Activated naive CD8-positive, alpha-beta T cell treated with anti-CD3 and anti-CD28 coated beads for 36 hours (primary cell): ENCODE measurements at regions not wholly inside any gene's neighbourhood (a gene's known extent, or its start where the extent isn't known, plus 50 kb on each side); places are given as distances from the start of the nearest gene placed in this dataset.
"Not testable (repeated sequence)": the region's sequence is repeated elsewhere in the genome, so short reads cannot be mapped to it uniquely, and the experiment has no call there.

Experiments
- DNase-seq: peaks from one replicate; pipeline ENCODE4 v3.0.0; 2021
- H3K27ac Mint-ChIP-seq: one replicate; pipeline ENCODE4 v1.8.0; 2022; ENCODE audit warnings: mild to moderate bottlenecking, moderate library complexity, mixed read lengths
- H3K27me3 Mint-ChIP-seq: one replicate; pipeline ENCODE4 v1.8.0; 2022; ENCODE audit warnings: mild to moderate bottlenecking, mixed read lengths
- H3K36me3 Mint-ChIP-seq: one replicate; pipeline ENCODE4 v1.8.0; 2021; ENCODE audit warnings: mild to moderate bottlenecking, mixed read lengths
- H3K4me1 Mint-ChIP-seq: one replicate; pipeline ENCODE4 v1.8.0; 2021; ENCODE audit warnings: mixed read lengths
- H3K4me3 Mint-ChIP-seq: one replicate; pipeline ENCODE4 v1.8.0; 2022; ENCODE audit warnings: mild to moderate bottlenecking, moderate library complexity, mixed read lengths
- H3K9me3 Mint-ChIP-seq: one replicate; pipeline ENCODE4 v1.8.0; 2022; ENCODE audit warnings: mixed read lengths

DNA sequence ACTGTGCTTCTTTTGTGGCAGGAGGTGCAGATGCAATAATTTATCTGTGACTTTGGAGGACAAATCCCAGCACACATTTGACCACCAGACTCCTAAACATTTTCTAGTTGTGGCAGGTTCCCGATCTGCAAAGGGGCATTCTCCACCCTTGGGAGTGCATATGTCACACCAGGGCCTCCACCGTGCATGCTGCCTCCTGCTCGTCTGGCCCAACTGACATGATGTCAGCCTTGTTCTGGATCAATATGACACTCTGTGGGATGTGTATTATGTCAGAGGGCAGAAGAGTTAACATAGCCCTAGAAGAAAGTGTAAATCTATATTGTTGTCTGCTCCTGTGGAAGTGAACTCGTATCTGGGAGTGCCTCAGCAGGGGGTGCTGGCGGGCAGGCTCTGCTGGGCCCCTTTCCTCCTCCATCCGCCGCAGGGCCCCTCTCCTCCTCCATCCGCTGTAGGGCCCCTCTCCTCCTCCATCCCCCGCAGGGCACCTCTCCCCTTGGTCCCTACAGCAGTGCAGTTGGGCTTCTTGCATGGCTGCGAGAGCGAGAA lies 97.7 kb upstream of the PPP1R26 start:
- Mint-ChIP-seq H3K27ac (no peak overlapping the region), H3K4me3 (no peak overlapping the region), H3K4me1 (no peaks in the 10 kb centered on the region), H3K27me3 (no peaks in the 10 kb centered on the region), H3K36me3 (no peaks in the 10 kb centered on the region), H3K9me3 (no peaks in the 10 kb centered on the region)
- DNase-seq, result no peak

DNA sequence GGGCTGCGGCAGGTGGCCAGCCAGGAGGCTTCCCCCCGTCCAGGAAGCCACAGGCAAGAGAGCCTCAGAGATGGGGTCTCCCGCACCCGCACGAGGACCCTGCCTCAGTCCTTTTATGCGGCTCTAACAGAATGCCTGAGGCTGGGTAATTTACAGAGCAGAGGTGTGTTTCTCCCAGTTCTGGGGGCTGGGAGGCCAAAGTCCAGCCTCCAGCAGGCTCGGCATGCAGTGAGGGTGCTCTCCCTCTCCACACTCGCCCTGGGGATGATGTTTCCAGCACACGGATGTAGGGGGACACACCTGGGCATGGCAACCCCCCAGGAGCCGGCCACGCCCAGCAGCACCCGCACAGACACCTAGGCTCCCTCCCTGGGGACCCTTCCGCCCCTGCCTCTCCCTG lies 95.4 kb upstream of the PPP1R26 start:
- no peak overlapping the region for H3K4me3 Mint-ChIP-seq
- H3K27ac Mint-ChIP-seq, result no peak overlapping the region

DNA sequence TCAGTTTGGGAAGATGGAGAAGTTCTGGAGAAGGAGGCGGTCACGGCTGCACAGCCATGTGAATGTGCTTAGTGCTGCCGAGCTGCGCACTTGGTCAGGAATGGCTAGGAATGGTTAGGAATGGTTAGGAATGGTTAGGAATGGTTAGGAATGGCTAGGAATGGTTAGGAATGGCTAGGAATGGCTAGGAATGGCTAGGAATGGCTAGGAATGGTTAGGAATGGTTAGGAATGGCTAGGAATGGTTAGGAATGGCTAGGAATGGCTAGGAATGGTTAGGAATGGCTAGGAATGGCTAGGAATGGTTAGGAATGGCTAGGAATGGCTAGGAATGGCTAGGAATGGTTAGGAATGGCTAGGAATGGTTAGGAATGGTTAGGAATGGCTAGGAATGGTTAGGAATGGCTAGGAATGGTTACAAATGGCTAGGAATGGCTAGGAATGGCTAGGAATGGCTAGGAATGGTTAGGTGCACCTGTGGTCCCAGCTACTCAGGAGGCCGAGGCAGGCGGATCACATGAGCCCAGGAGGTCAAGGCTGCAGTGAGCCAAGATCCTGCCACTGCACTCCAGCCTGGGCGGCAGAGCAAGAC lies 94.7 kb upstream of the PPP1R26 start:
- H3K27ac Mint-ChIP-seq, H3K9me3 Mint-ChIP-seq, H3K27me3 Mint-ChIP-seq, H3K4me3 Mint-ChIP-seq, H3K4me1 Mint-ChIP-seq, DNase-seq, H3K36me3 Mint-ChIP-seq: not testable (repeated sequence)

More for the DNA sequence above, 95.4 kb upstream of the PPP1R26 start:
- no peak for DNase-seq
- H3K27me3 Mint-ChIP-seq, result no peaks in the 10 kb centered on the region
- H3K9me3 Mint-ChIP-seq, result no peaks in the 10 kb centered on the region
- no peaks in the 10 kb centered on the region for H3K4me1 Mint-ChIP-seq
- H3K36me3 Mint-ChIP-seq, result no peaks in the 10 kb centered on the region

DNA sequence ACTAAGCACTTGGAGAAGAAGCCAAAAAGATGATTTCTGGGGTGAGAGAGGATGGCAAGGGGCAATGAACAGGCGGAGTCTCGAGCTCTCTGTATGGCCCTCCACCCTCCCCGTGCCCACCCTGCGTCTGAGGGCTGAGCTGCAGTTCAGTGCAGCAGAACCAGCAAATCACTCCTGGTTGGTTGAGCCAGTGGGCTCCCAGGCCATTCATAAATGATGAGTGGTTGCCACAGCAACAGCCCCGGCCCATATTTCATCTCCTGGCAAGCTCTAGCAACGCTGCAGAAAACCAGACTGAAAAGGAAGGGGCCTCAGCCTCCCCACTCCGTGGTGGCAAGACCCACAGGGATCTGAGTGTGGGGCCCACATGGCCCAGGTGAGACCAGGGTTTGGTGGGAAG lies 93.8 kb upstream of the PPP1R26 start:
- Mint-ChIP-seq H3K36me3 (no peaks in the 10 kb centered on the region), H3K4me1 (no peaks in the 10 kb centered on the region), H3K4me3 (no peak overlapping the region)

DNA sequence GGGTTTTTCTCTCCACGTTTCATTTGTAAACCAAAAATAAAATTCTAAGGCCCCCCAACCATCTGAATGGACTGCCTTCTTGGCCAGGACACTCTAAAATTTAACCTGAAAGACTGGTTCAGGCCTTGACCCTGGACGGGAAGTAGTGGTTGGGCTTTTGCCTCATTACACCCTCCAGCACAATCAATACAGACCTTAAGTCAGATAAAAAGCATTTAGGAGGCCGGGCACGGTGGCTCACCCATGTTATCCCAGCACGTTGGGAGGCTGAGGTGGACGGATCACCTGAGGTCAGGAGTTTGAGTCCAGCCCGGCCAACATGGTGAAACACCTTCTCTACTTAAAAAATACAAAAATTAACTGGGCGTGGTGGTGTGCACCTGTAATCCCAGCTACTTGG lies 91.6 kb upstream of the PPP1R26 start:
- Mint-ChIP-seq H3K4me3 (no peak overlapping the region), H3K36me3 (no peaks in the 10 kb centered on the region), H3K27ac (no peak overlapping the region)

More for the DNA sequence above, 93.8 kb upstream of the PPP1R26 start:
- no peaks in the 10 kb centered on the region for H3K9me3 Mint-ChIP-seq
- no peak overlapping the region for H3K27ac Mint-ChIP-seq
- DNase-seq, result no peak
- no peaks in the 10 kb centered on the region for H3K27me3 Mint-ChIP-seq

DNA sequence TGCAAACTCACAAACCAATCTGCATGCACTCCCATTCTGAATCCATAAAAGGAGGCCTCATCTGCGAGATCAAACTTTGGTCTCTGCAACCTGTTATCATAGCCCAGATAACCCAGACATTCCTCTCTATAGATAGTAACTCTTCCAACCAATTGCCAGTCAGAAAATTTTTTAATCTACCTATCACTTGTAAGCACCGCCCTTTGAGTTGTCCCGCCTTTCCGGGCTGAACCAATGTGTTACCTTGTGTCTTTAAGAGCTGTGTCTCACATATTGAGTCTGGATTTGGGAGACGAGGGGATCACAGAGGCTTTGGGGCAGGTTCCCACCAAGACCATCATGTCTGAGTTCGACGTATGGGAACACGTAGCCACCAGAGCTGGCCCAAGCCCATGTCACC lies 91.1 kb upstream of the PPP1R26 start:
- no peak overlapping the region for H3K4me3 Mint-ChIP-seq
- no peaks in the 10 kb centered on the region for H3K9me3 Mint-ChIP-seq
- H3K36me3 Mint-ChIP-seq, result no peaks in the 10 kb centered on the region
- DNase-seq, result no peak
- H3K4me1 Mint-ChIP-seq, result no peaks in the 10 kb centered on the region
- no peaks in the 10 kb centered on the region for H3K27me3 Mint-ChIP-seq
- H3K27ac Mint-ChIP-seq, result no peak overlapping the region

More for the DNA sequence above, 91.6 kb upstream of the PPP1R26 start:
- no peaks in the 10 kb centered on the region for H3K9me3 Mint-ChIP-seq
- no peaks in the 10 kb centered on the region for H3K4me1 Mint-ChIP-seq
- H3K27me3 Mint-ChIP-seq, result no peaks in the 10 kb centered on the region
- DNase-seq, result no peak

DNA sequence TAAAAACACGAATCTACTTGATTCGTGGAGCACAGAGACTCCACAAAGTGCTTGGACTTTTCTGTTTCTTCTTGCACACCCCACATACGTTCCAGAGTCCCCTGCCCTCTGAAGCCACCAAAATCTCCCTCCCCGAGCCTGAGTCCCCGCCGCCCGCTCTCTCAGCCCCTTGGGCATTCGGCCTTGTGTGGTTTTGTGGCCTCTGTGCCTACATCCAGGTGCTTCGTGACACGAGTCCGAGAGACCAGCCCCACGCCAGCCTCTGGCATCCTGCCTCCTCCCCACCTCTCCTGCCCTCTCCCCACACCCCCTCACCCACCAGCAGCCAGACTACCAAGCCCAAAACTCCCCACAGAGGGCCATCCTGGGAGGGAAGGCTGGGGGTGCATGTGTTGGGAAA lies 87.8 kb upstream of the PPP1R26 start:
- no peak for DNase-seq
- Mint-ChIP-seq H3K27me3 (no peaks in the 10 kb centered on the region), H3K4me1 (no peaks in the 10 kb centered on the region), H3K9me3 (no peaks in the 10 kb centered on the region), H3K4me3 (no peak overlapping the region), H3K27ac (no peak overlapping the region), H3K36me3 (no peaks in the 10 kb centered on the region)

DNA sequence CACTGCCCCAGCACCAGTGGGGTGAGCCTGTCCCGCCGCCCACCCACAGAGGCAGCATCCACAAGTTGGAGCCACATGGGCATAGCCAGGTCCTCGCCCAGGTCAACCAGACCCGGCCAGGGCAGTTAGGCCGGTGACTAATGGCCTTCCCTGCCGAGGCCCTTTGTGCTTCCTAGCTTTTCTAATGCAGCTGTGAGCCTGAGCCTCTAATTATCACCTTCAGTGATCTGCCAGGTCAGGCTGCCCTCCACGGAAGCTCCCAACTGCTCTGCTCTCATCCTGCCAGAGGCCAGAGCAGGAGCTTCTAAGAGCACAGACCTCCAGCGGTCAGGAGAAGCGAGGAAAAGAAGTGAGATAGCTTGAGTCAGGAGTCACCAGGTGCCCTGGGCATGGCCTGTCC lies 87.1 kb upstream of the PPP1R26 start:
- H3K27ac Mint-ChIP-seq, result no peak overlapping the region
- no peak overlapping the region for H3K4me3 Mint-ChIP-seq
- no peaks in the 10 kb centered on the region for H3K9me3 Mint-ChIP-seq
- H3K27me3 Mint-ChIP-seq, result no peaks in the 10 kb centered on the region
- H3K4me1 Mint-ChIP-seq, result no peaks in the 10 kb centered on the region
- no peak for DNase-seq
- H3K36me3 Mint-ChIP-seq, result no peaks in the 10 kb centered on the region

DNA sequence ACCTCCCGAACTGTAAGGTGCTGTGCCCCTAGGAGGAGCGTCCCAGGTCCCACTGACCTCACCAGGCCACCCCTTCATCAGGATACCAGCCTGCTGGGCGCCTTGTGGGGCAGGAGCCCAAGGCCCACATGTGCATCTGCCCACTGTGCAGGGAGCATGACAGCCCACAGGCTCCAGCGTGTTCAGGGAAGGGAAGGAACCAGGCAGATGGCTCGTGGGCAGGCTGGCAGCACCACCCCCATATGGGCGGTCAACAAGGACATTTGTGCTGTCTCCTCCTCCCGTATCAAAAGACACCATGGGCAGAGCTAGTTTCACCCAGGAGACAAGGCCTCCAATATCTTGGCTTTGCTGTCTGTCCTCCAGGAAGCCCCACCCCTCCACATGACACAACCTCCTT lies 85.5 kb upstream of the PPP1R26 start:
- Mint-ChIP-seq H3K9me3 (no peaks in the 10 kb centered on the region), H3K27ac (no peak overlapping the region), H3K4me3 (no peak overlapping the region)

DNA sequence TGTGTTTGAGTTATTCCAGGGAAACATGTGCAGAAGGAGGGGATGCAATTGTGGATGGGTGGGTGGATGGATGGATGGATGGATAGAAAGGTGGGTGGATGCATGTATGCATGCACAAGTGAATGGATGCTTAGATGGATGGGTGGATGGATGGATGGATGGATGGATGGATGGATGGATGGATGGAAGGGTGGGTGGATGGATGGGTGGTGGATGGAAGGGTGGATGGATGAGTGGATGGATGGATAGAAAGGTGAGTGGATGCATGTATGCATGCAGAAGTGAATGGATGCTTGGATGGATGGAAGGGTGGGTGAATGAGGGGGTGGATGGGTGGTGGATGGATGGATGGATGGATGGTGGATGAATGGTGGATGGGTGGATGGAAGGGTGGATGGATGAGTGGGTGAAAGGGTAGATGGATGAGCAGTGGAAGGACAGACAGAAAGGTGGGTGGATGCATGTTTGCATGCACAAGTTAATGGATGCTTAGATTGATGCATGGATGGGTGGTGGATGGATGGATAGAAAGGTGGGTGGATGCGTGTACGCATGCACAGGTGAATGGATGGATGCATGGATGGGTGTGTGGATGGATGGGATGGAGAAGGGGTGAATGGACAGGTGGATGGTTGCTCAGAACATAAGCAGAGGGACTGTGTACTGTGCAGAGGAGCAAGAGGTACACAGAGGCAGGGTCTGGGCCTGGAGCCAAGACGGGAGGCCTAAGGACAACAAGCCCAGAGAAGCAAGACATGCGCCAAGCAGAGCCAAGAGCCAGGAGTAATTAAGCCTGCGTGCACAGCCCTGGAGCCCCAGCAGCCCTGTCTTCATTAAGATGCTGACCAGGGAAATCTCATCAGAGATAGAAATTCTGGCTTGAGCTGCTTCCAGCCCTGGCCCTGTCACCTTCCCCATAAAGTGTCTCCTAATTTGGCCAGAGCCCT lies 84.6 kb upstream of the PPP1R26 start:
- Mint-ChIP-seq H3K4me1 (no peaks in the 10 kb centered on the region), H3K27me3 (no peaks in the 10 kb centered on the region), H3K4me3 (no peak overlapping the region), H3K36me3 (no peaks in the 10 kb centered on the region), H3K27ac (no peak overlapping the region), H3K9me3 (no peaks in the 10 kb centered on the region)
- DNase-seq, result no peak

More for the DNA sequence above, 85.5 kb upstream of the PPP1R26 start:
- Mint-ChIP-seq H3K4me1 (no peaks in the 10 kb centered on the region), H3K27me3 (no peaks in the 10 kb centered on the region), H3K36me3 (no peaks in the 10 kb centered on the region)
- no peak for DNase-seq

DNA sequence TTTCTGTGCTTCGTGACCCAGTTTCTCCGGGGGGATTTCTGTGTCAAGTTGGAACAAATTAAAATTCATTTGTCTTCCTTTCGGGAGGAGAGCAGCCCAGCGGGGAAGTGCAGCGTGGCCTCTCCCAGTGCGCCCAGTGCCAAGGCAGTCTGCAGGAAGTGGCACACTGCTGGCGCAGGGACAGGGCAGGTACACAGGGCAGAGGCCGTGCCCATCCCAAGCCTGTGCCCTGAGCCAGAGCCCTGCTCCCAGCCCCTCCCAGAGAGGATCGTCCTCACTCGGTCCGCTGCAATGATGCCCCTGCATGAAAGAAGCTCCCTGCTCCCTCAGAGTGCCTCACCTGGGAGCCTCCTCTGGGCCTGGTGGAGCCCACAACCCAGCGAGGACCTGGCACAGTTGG lies 82.4 kb upstream of the PPP1R26 start:
- Mint-ChIP-seq H3K4me3 (no peak overlapping the region), H3K27me3 (no peaks in the 10 kb centered on the region), H3K9me3 (no peaks in the 10 kb centered on the region), H3K36me3 (no peaks in the 10 kb centered on the region), H3K4me1 (no peaks in the 10 kb centered on the region), H3K27ac (no peak overlapping the region)
- no peak for DNase-seq

DNA sequence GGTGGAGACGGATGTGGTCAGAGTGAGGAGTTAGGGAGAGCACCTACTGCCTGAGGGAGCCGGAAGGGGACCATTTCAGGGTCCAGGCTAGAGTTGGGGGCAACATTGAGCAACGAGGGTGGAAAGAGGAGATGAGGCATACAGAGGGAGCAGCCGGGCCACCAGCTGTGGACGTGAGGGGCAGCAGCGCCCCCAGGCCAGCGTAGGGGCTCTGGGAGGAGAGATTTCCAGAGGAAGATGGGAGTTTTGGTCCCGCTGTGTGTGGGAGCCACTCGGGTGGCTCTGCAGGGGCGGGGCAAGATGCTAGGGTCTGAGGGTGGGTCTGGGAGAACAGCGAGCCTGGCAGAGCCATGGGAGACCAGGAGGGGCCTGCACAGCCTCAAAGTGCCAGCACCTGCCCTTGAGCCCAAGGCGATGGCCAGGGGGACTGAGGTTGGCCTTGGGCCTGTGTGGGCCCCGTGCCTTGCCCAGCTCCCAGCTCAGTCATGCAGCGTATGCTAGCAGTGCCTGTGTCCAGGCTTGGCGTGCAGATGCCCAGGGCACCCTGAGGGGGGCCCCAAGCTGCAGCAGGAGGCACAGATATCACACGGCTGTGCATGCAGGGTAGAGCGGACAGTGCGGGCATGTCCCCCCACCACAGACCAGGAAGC lies 80.5 kb upstream of the PPP1R26 start:
- no peaks in the 10 kb centered on the region for H3K36me3 Mint-ChIP-seq
- H3K4me1 Mint-ChIP-seq, result no peaks in the 10 kb centered on the region
- H3K9me3 Mint-ChIP-seq, result no peaks in the 10 kb centered on the region
- H3K27ac Mint-ChIP-seq, result no peak overlapping the region
- DNase-seq, result no peak
- H3K4me3 Mint-ChIP-seq, result no peak overlapping the region
- H3K27me3 Mint-ChIP-seq, result peaks cover 3% of the 10 kb centered on the region

DNA sequence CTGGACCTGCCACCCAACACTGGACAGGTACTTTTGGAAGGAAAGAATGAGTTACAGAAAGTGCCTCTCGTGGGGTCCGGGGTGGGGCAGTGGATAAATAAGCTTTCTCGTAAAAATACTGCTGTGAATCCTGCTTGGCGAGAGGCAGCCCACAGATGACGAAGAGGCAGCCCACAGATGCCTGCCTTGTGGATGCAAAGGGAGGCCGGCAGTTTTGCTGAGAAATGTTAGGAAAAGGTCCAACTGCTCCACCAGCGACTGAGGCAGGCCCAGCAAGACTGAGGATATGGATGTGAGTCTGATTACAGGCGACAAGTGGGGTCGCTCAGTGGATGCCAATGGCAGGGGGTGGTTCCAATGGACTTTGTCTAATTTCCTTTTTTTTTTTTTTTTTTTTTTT lies 79.1 kb upstream of the PPP1R26 start:
- Mint-ChIP-seq H3K9me3 (no peaks in the 10 kb centered on the region), H3K36me3 (no peaks in the 10 kb centered on the region), H3K27me3 (peaks cover 3% of the 10 kb centered on the region), H3K27ac (no peak overlapping the region), H3K4me3 (no peak overlapping the region), H3K4me1 (no peaks in the 10 kb centered on the region)
- no peak for DNase-seq

DNA sequence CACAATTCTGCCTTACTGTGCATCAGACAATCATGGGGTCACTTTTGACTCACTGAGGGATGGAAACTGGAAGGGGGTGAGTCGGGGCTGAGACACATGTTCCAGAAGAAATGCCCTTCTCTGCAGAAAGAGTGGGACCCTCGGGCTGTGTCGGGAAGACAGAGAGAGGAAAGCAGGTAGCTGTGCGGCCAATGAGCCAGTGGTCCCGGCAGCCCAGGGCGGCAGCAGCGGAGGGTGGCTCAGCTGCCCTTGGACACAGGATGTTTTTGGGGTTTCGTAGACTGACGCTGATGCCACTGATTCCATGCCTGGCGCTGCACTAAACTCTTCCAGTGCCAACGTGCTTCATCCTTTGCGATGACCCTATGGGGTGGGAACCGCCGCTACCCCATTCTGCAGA lies 78.4 kb upstream of the PPP1R26 start:
- no peaks in the 10 kb centered on the region for H3K9me3 Mint-ChIP-seq
- no peaks in the 10 kb centered on the region for H3K36me3 Mint-ChIP-seq
- no peak overlapping the region for H3K27ac Mint-ChIP-seq
- H3K4me3 Mint-ChIP-seq, result no peak overlapping the region
- no peak for DNase-seq
- no peaks in the 10 kb centered on the region for H3K4me1 Mint-ChIP-seq
- peaks cover 3% of the 10 kb centered on the region for H3K27me3 Mint-ChIP-seq

DNA sequence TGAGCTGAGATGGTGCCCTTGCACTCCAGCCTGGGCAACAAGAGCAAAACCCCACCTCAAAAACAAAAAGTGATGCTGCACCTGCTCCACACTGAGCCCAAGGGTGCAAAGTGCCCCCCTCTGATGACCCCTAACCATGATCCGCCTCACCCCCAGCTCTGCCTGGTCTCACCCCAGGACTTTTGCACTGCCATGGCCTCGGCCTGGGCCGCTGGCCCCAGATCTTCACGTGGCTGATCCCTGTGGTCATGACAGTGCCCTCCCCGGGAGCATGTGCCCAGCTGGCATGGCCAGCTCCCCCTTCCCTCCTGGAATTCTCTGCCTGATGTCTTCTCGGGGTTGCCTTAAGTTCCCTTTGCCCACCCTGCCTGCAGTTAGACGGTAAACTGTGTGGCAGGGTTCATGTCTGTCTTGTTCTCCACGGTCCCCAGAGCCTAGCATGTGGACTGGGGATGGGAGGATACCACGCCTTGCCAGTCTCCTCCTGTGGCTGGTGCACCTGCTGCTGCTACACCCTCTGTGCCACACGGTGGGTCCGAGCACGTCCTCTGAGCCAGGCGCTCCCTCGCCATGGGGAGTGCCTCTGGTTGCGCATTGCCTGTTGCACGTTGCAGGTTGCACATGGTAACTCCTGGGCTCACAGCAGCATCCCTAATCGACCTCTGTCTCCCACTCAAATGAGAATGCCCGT lies 77.4 kb upstream of the PPP1R26 start:
- no peaks in the 10 kb centered on the region for H3K4me1 Mint-ChIP-seq

More for the DNA sequence above, 77.4 kb upstream of the PPP1R26 start:
- no peak overlapping the region for H3K4me3 Mint-ChIP-seq
- H3K27me3 Mint-ChIP-seq, result peaks cover 3% of the 10 kb centered on the region
- H3K9me3 Mint-ChIP-seq, result no peaks in the 10 kb centered on the region
- H3K36me3 Mint-ChIP-seq, result no peaks in the 10 kb centered on the region
- no peak overlapping the region for H3K27ac Mint-ChIP-seq
- no peak for DNase-seq
